WTC11 (cell line): ENCODE measurements at regions not wholly inside any gene's neighbourhood (a gene's known extent, or its start where the extent isn't known, plus 50 kb on each side); places are given as distances from the start of the nearest gene placed in this dataset.

Experiments
- ATAC-seq: fragments of 200-7000 bp; cut with Tn5 transposase; 2 replicates; pipeline ENCODE4 v1.10.0; 2021; ENCODE audit warnings: mild to moderate bottlenecking, moderate library complexity
- CTCF ChIA-PET: fragments of 300-600 bp; sonication (Branson Sonifier 250); formaldehyde crosslinking; loops from one replicate; lab custom pipeline; 2021; ENCODE audit warnings: antibody characterized with exemption; lab: Charles Lee
- POLR2A ChIA-PET: fragments of 350-600 bp; sonication (Branson Sonifier 250); formaldehyde crosslinking; loops from one replicate; lab custom pipeline; 2021; ENCODE audit warnings: antibody characterized with exemption; lab: Charles Lee
- DNase-seq: peaks from one replicate; pipeline ENCODE4 v3.0.0; 2021; ENCODE audit warnings: low spot score
- H3K27ac Mint-ChIP-seq: 2 replicates; pipeline ENCODE4 v1.8.0; 2021; ENCODE audit warnings: mixed read lengths
- H3K27me3 Mint-ChIP-seq: 2 replicates; pipeline ENCODE4 v1.8.0; 2021; ENCODE audit warnings: low read depth, mild to moderate bottlenecking, moderate library complexity, mixed read lengths
- H3K36me3 Mint-ChIP-seq: 2 replicates; pipeline ENCODE4 v1.8.0; 2021; ENCODE audit warnings: mixed read lengths
- H3K4me1 Mint-ChIP-seq: 2 replicates; pipeline ENCODE4 v1.8.0; 2022; ENCODE audit warnings: mixed read lengths
- H3K4me3 Mint-ChIP-seq: 2 replicates; pipeline ENCODE4 v1.8.0; 2021; ENCODE audit warnings: mild to moderate bottlenecking, moderate library complexity, mixed read lengths
- H3K9me3 Mint-ChIP-seq: 2 replicates; pipeline ENCODE4 v1.8.0; 2021; ENCODE audit warnings: mixed read lengths
- AFF4 ChIP-seq: sonication (generic); formaldehyde crosslinking; IDR thresholded peaks from 2 replicates; pipeline ENCODE4 v1.8.1; 2023; ENCODE audit warnings: mild to moderate bottlenecking, missing genetic modification reagents, borderline replicate concordance
- ATF6 ChIP-seq: sonication (generic); formaldehyde crosslinking; IDR thresholded peaks from 2 replicates; pipeline ENCODE4 v1.8.1; 2023; ENCODE audit warnings: mild to moderate bottlenecking, missing genetic modification reagents
- FOXJ3 ChIP-seq: sonication (generic); formaldehyde crosslinking; IDR thresholded peaks from 2 replicates; pipeline ENCODE4 v1.9.0; 2021; ENCODE audit warnings: missing genetic modification reagents, mild to moderate bottlenecking, borderline replicate concordance
- FOXP4 ChIP-seq: sonication (generic); formaldehyde crosslinking; IDR thresholded peaks from 2 replicates; pipeline ENCODE4 v1.8.0; 2022; ENCODE audit warnings: mild to moderate bottlenecking, missing genetic modification reagents
- JAZF1 ChIP-seq: fragments of 250-450 bp; sonication (Bioruptor Pico); IDR thresholded peaks from 2 replicates; pipeline ENCODE4 v1.9.0; 2021; ENCODE audit warnings: moderate library complexity, mild to moderate bottlenecking, inconsistent platforms
- NFYB ChIP-seq: sonication (generic); formaldehyde crosslinking; conservative IDR thresholded peaks from 2 replicates; pipeline ENCODE4 v1.8.0; 2022; ENCODE audit warnings: low read depth, missing genetic modification reagents
- NR3C1 ChIP-seq: sonication (generic); formaldehyde crosslinking; conservative IDR thresholded peaks from 2 replicates; pipeline ENCODE4 v1.8.1; 2023; ENCODE audit warnings: low read depth, mild to moderate bottlenecking, missing genetic modification reagents
- RELA ChIP-seq: sonication (generic); formaldehyde crosslinking; IDR thresholded peaks from 2 replicates; pipeline ENCODE4 v1.8.1; 2022; ENCODE audit warnings: missing genetic modification reagents, mild to moderate bottlenecking, borderline replicate concordance
- RORB ChIP-seq: fragments of 250-450 bp; sonication (Bioruptor Pico); IDR thresholded peaks from 2 replicates; pipeline ENCODE4 v1.9.0; 2021; ENCODE audit warnings: mild to moderate bottlenecking
- SMAD3 ChIP-seq: sonication (generic); formaldehyde crosslinking; IDR thresholded peaks from 2 replicates; pipeline ENCODE4 v1.8.0; 2022; ENCODE audit warnings: missing genetic modification reagents, mild to moderate bottlenecking, borderline replicate concordance
- STAT6 ChIP-seq: sonication (generic); formaldehyde crosslinking; conservative IDR thresholded peaks from 2 replicates; pipeline ENCODE4 v1.8.1; 2023; ENCODE audit warnings: mild to moderate bottlenecking, low read depth, missing genetic modification reagents, moderate library complexity
- TCF7 ChIP-seq: sonication (generic); formaldehyde crosslinking; IDR thresholded peaks from 2 replicates; pipeline ENCODE4 v1.8.0; 2022; ENCODE audit warnings: mild to moderate bottlenecking, low read depth, missing genetic modification reagents, moderate library complexity
- ZNF416 ChIP-seq: fragments of 250-450 bp; sonication (Bioruptor Pico); IDR thresholded peaks from 2 replicates; pipeline ENCODE4 v1.9.0; 2021; ENCODE audit warnings: mild to moderate bottlenecking, inconsistent platforms
- TF ChIP-seq, protein P1 (sequence below): sonication (generic); formaldehyde crosslinking; conservative IDR thresholded peaks from 2 replicates; pipeline ENCODE4 v1.8.1; 2022; ENCODE audit warnings: mild to moderate bottlenecking, missing genetic modification reagents
- TF ChIP-seq, protein P2 (sequence below): fragments of 250-450 bp; sonication (Bioruptor Pico); IDR thresholded peaks from 2 replicates; pipeline ENCODE4 v1.9.0; 2021; ENCODE audit warnings: mild to moderate bottlenecking
- TF ChIP-seq, protein P3 (sequence below): fragments of 250-450 bp; sonication (Bioruptor Pico); conservative IDR thresholded peaks from 2 replicates; pipeline ENCODE4 v1.9.0; 2021; ENCODE audit warnings: mild to moderate bottlenecking
- TF ChIP-seq, protein P4 (sequence below): fragments of 250-450 bp; sonication (Bioruptor Pico); IDR thresholded peaks from 2 replicates; pipeline ENCODE4 v1.9.0; 2021; ENCODE audit warnings: moderate library complexity, mild to moderate bottlenecking, inconsistent platforms, borderline replicate concordance
- TF ChIP-seq, protein P5 (sequence below): sonication (generic); formaldehyde crosslinking; IDR thresholded peaks from 2 replicates; pipeline ENCODE4 v1.8.1; 2022; ENCODE audit warnings: mild to moderate bottlenecking, moderate library complexity, missing genetic modification reagents

- TF ChIP-seq, protein P1, sequence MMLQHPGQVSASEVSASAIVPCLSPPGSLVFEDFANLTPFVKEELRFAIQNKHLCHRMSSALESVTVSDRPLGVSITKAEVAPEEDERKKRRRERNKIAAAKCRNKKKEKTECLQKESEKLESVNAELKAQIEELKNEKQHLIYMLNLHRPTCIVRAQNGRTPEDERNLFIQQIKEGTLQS (CRISPR knock-in tag), result no peak
- TF ChIP-seq RORB (CRISPR knock-in tag), result no peak
Measured at GRCh38 chrX:45360571-45360970, 159.9 kb upstream of the DIPK2B start (continued).

DNA sequence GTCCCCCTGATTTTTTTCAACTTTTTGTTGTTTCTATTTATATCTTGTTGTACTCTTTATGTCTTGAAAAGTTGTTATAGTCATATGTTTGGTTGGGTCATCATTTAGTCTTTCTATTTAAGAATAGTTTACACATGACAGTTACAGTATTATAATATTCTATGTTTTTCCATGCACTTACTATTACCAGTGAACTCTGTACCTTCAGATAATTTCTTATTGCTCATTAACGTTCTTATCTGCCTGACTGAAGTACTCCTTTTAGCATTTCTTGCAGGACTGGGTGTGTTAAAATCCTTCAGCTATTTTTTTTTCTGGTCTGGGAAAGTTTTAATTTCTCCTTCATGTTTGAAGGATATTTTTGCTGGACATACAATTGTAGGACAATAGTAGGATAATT lies 157.7 kb upstream of the DIPK2B start:
- Mint-ChIP-seq H3K4me3 (no peak overlapping the region), H3K27ac (no peak overlapping the region), H3K27me3 (no peaks in the 10 kb centered on the region), H3K36me3 (0 out of 2 replicates have a peak, but pooled peaks cover 4% of the 10 kb centered on the region), H3K4me1 (no peaks in the 10 kb centered on the region), H3K9me3 (peaks cover 24% of the 10 kb centered on the region)
- POLR2A ChIA-PET, result no interaction called here
- CTCF ChIA-PET, result no interaction called here
- ATAC-seq (no peak), DNase-seq (no peak)
- TF ChIP-seq RELA (CRISPR knock-in tag) (no peak), TCF7 (CRISPR knock-in tag) (no peak), STAT6 (no peak), ZNF416 (no peak), FOXJ3 (CRISPR knock-in tag) (no peak), ATF6 (CRISPR knock-in tag) (no peak), SMAD3 (CRISPR knock-in tag) (no peak), NFYB (CRISPR knock-in tag) (no peak), NR3C1 (no peak), JAZF1 (no peak), FOXP4 (CRISPR knock-in tag) (no peak), AFF4 (CRISPR knock-in tag) (no peak)
- TF ChIP-seq, protein P2, sequence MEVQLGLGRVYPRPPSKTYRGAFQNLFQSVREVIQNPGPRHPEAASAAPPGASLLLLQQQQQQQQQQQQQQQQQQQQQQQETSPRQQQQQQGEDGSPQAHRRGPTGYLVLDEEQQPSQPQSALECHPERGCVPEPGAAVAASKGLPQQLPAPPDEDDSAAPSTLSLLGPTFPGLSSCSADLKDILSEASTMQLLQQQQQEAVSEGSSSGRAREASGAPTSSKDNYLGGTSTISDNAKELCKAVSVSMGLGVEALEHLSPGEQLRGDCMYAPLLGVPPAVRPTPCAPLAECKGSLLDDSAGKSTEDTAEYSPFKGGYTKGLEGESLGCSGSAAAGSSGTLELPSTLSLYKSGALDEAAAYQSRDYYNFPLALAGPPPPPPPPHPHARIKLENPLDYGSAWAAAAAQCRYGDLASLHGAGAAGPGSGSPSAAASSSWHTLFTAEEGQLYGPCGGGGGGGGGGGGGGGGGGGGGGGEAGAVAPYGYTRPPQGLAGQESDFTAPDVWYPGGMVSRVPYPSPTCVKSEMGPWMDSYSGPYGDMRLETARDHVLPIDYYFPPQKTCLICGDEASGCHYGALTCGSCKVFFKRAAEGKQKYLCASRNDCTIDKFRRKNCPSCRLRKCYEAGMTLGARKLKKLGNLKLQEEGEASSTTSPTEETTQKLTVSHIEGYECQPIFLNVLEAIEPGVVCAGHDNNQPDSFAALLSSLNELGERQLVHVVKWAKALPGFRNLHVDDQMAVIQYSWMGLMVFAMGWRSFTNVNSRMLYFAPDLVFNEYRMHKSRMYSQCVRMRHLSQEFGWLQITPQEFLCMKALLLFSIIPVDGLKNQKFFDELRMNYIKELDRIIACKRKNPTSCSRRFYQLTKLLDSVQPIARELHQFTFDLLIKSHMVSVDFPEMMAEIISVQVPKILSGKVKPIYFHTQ (CRISPR knock-in tag), result no peak
- TF ChIP-seq, protein P3, sequence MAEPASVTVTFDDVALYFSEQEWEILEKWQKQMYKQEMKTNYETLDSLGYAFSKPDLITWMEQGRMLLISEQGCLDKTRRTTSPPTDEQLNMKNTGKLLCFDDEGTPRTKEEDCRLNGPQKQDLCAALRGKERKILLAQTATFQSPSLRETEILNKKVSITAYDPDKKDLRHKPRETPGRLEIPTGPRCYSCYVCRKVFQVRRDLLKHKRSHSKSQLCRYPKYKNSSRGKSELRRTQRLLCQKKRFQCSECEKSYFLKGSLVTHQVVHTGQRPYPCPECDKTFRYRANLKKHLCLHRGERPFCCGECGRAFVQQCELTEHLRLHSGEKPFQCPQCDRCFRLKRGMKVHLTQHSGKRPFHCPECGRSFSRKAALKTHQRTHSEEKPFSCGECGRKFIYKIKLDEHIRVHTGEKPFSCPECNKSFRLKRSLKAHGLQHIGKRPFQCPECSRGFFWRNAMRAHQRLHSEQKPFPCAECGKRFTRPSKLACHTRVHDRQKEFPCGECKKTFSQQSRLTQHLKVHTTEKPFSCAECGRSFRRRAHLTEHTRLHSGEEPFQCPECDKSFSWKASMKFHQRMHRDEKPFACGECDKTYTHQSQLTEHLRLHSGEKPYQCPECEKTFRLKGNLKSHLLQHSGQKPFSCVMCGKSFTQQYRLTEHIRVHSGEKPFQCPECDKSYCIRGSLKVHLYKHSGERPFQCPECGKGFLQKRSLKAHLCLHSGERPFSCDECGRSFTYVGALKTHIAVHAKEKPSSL (CRISPR knock-in tag), result no peak
- TF ChIP-seq, protein P4, sequence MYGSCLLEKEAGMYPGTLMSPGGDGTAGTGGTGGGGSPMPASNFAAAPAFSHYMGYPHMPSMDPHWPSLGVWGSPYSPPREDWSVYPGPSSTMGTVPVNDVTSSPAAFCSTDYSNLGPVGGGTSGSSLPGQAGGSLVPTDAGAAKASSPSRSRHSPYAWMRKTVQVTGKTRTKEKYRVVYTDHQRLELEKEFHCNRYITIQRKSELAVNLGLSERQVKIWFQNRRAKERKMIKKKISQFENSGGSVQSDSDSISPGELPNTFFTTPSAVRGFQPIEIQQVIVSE, result no peak
- TF ChIP-seq, protein P5, sequence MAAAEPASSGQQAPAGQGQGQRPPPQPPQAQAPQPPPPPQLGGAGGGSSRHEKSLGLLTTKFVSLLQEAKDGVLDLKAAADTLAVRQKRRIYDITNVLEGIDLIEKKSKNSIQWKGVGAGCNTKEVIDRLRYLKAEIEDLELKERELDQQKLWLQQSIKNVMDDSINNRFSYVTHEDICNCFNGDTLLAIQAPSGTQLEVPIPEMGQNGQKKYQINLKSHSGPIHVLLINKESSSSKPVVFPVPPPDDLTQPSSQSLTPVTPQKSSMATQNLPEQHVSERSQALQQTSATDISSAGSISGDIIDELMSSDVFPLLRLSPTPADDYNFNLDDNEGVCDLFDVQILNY, result no peak
